Upper lobe of left lung (tissue), 4 donors: ENCODE measurements at regions not wholly inside any gene's neighbourhood (a gene's known extent, or its start where the extent isn't known, plus 50 kb on each side); places are given as distances from the start of the nearest gene placed in this dataset.

Experiments
- POLR2AphosphoS5 ChIP-seq, 2 donors: sonication (generic); formaldehyde crosslinking; IDR thresholded peaks; one replicate each; pipeline ENCODE4 v1.5.1; 2017; ENCODE audit warnings: antibody characterized with exemption in 2 of 2
- TF ChIP-seq, protein P1 (sequence below), 6 experiments: fragments of 450-650 bp in 4 of 6; fragments of 200-600 bp in 2 of 6; sonication (generic) in 2 of 6; IDR thresholded peaks; one replicate each; pipeline ENCODE4 v1.5.1; 2016 to 2019; ENCODE audit warnings: antibody characterized with exemption in 6 of 6

DNA sequence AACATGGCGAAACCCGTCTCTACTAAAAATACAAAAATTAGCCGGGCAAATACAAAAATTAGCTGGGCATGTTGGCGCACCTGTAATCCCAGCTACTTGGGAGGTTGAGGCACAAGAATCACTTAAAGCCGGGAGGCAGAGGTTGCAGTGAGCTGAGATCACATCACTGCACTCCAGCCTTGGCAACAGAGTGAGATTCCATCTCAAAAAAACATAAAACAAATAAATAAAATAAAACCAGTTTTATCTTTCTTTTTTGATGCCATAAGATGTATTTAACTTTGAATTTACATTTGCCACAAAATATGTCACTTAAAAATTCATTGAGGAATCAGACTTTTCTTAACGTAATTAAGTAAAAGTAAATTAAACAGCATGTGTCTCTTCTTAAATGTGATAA, 113.3 kb upstream of the ERRFI1 start:
- TF ChIP-seq, protein P1, sequence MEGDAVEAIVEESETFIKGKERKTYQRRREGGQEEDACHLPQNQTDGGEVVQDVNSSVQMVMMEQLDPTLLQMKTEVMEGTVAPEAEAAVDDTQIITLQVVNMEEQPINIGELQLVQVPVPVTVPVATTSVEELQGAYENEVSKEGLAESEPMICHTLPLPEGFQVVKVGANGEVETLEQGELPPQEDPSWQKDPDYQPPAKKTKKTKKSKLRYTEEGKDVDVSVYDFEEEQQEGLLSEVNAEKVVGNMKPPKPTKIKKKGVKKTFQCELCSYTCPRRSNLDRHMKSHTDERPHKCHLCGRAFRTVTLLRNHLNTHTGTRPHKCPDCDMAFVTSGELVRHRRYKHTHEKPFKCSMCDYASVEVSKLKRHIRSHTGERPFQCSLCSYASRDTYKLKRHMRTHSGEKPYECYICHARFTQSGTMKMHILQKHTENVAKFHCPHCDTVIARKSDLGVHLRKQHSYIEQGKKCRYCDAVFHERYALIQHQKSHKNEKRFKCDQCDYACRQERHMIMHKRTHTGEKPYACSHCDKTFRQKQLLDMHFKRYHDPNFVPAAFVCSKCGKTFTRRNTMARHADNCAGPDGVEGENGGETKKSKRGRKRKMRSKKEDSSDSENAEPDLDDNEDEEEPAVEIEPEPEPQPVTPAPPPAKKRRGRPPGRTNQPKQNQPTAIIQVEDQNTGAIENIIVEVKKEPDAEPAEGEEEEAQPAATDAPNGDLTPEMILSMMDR (IDR thresholded peaks at IDR 0.05) = no peak
- no peak for TF ChIP-seq POLR2AphosphoS5 (IDR thresholded peaks at IDR 0.05)
